ENCODE measurements at regions not wholly inside any gene's neighbourhood (a gene's known extent, or its start where the extent isn't known, plus 50 kb on each side); places are given as distances from the start of the nearest gene placed in this dataset.

GRCh38 chr4:111963158-111963700, 182.0 kb upstream of the FAM241A start:
- Histone ChIP-seq H2BK15ac (ENCODE audit: low read depth, low read length) (no peak overlapping the region), H4K20me1 (ENCODE audit: insufficient read depth, low read length) (no peaks in the 10 kb centered on the region), H2BK20ac (ENCODE audit: low read depth, low read length) (no peak overlapping the region), H4K8ac (ENCODE audit: low read depth in 2 of 2, low read length in 2 of 2) (no peak overlapping the region), H2AFZ (replicated peaks; ENCODE audit: low read length, poor library complexity) (no peak overlapping the region), H3K27ac (ENCODE audit: insufficient read depth, low read length) (no peak overlapping the region), H2AK9ac (replicated peaks; ENCODE audit: low read depth, low read length, poor library complexity) (no peak overlapping the region), H3K23ac (ENCODE audit: low read depth, low read length) (no peak overlapping the region), H2AK5ac (ENCODE audit: low read depth, low read length) (no peak overlapping the region), H3K9me1 (ENCODE audit: insufficient read depth, low read length) (no peaks in the 10 kb centered on the region), H4K91ac (ENCODE audit: insufficient read depth, low read depth, low read length) (no peak overlapping the region), H3K79me1 (ENCODE audit: low read depth in 1 of 2, low read length in 2 of 2) (no peaks in the 10 kb centered on the region), H3K4me1 (ENCODE audit: control insufficient read depth, insufficient read depth, low read length) (no peaks in the 10 kb centered on the region), H3K4me3 (ENCODE audit: insufficient read depth, low read depth, low read length) (no peak overlapping the region), H3K56ac (ENCODE audit: extremely low read depth, insufficient read depth, low read length) (no peak overlapping the region), H3K4ac (ENCODE audit: low read depth, low read length) (no peak overlapping the region), H3K36me3 (ENCODE audit: control insufficient read depth, insufficient read depth, low read length) (no peaks in the 10 kb centered on the region), H2BK5ac (ENCODE audit: low read depth, low read length, poor library complexity, severe bottlenecking) (no peak overlapping the region), H3K9me3 (ENCODE audit: control insufficient read depth, insufficient read depth, low read length) (no peaks in the 10 kb centered on the region), H3K4me2 (ENCODE audit: low read depth, low read length) (no peak overlapping the region), H3K18ac (ENCODE audit: low read depth, low read length) (no peak overlapping the region), H3K27me3 (ENCODE audit: control insufficient read depth, insufficient read depth, low read length) (no peaks in the 10 kb centered on the region), H3K9ac (ENCODE audit: low read depth, low read length) (no peak overlapping the region), H2BK120ac (ENCODE audit: low read depth, low read length) (no peak overlapping the region), H4K5ac (ENCODE audit: low read depth, low read length) (no peak overlapping the region), H3K14ac (replicated peaks; ENCODE audit: low read depth, low read length) (no peak overlapping the region)
- in situ Hi-C loops (cut with MboI; ENCODE audit: low sequenced_read_pairs): no loop called here
- dilution Hi-C loops (cut with HindIII; ENCODE audit: low sequenced_read_pairs, unreplicated experiment): no loop called here
- ChIA-PET POLR2A (ENCODE audit: unreplicated experiment) (no interaction called here), CTCF (no interaction called here)
- DNase-seq: no peak
- WGBS, 2 experiments (ENCODE audit: extremely low coverage in 2 of 2, insufficient read length in 1 of 2): no CpG with 5 or more reads among the region's 5 CpGs
- intact Hi-C loops (cut with micrococcal nuclease): no loop called here
- no TSS peak for BruUV-seq (replicated peaks)
- TF ChIP-seq FOS (IDR thresholded peaks at IDR 0.05; ENCODE audit: low read depth, low read length) (no peak), MXI1 (IDR thresholded peaks at IDR 0.05; ENCODE audit: borderline replicate concordance, low read depth, low read length) (no peak), CTCF (conservative IDR thresholded peaks at IDR 0.05; ENCODE audit: low read depth, low read length) (no peak), SMC3 (IDR thresholded peaks at IDR 0.05; ENCODE audit: low read depth, low read length) (no peak), RFX5 (IDR thresholded peaks at IDR 0.05; ENCODE audit: low read depth, low read length) (no peak), ELK1 (IDR thresholded peaks at IDR 0.05; ENCODE audit: borderline replicate concordance, low read depth, low read length) (no peak), RAD21 (IDR thresholded peaks at IDR 0.05; ENCODE audit: low read length) (no peak), POLR2A (IDR thresholded peaks at IDR 0.05; ENCODE audit: low read depth, low read length) (no peak), CHD1 (IDR thresholded peaks at IDR 0.05; ENCODE audit: low read depth, low read length) (no peak), MAZ (IDR thresholded peaks at IDR 0.05; ENCODE audit: borderline replicate concordance, low read depth, low read length) (no peak), MAFK (IDR thresholded peaks at IDR 0.05; ENCODE audit: low read depth, low read length) (no peak), BHLHE40 (IDR thresholded peaks at IDR 0.05; ENCODE audit: low read depth, low read length) (no peak), RCOR1 (IDR thresholded peaks at IDR 0.05; ENCODE audit: insufficient replicate concordance, low read length) (no peak), NFE2L2 (IDR thresholded peaks at IDR 0.05; ENCODE audit: low read depth, low read length) (no peak)
- ATAC-seq (ENCODE audit: low read depth): no peak

All from IMR-90 (cell line).